H1 (cell line): ENCODE measurements at regions not wholly inside any gene's neighbourhood (a gene's known extent, or its start where the extent isn't known, plus 50 kb on each side); places are given as distances from the start of the nearest gene placed in this dataset.
"Not testable (repeated sequence)": the region's sequence is repeated elsewhere in the genome, so short reads cannot be mapped to it uniquely, and the experiment has no call there.

ENCODE experiments used
- BRCA1 ChIP-seq: IDR thresholded peaks from 2 replicates; pipeline ENCODE4 v1.6.1; 2012; ENCODE audit warnings: low read depth, low read length, improper control_type of control experiment
- CTBP2 ChIP-seq: IDR thresholded peaks from 2 replicates; pipeline ENCODE4 v1.7.0; 2011; ENCODE audit warnings: borderline replicate concordance, mild to moderate bottlenecking, moderate library complexity, mixed read lengths, low read length; ENCODE audit not compliant: insufficient read depth, insufficient read length
- EZH2 ChIP-seq: fragments of 200-600 bp; sonication (generic); IDR thresholded peaks from 2 replicates; pipeline ENCODE4 v1.7.1; 2012; ENCODE audit warnings: low read depth, mild to moderate bottlenecking, moderate library complexity, low read length, inconsistent platforms; ENCODE audit not compliant: severe bottlenecking
- POLR2A ChIP-seq, 2 experiments: IDR thresholded peaks; 1 replicate in 1 of 2; 2 replicates in 1 of 2; pipeline ENCODE4 v1.6.1; 2011; ENCODE audit warnings: low read depth in 2 of 2, low read length in 2 of 2, mild to moderate bottlenecking in 2 of 2; ENCODE audit errors: control extremely low read depth in 1 of 2
- POLR2AphosphoS5 ChIP-seq: IDR thresholded peaks from 2 replicates; pipeline ENCODE4 v1.6.1; 2011; ENCODE audit warnings: low read depth, low read length
- RXRA ChIP-seq: IDR thresholded peaks from 2 replicates; pipeline ENCODE4 v1.6.1; 2011; ENCODE audit warnings: low read depth, mild to moderate bottlenecking, low read length, moderate library complexity; ENCODE audit not compliant: insufficient read depth
- SIN3A ChIP-seq, 2 experiments: IDR thresholded peaks in 1 of 2; conservative IDR thresholded peaks in 1 of 2; 2 replicates each; pipeline ENCODE4 v1.6.1; 2011 to 2012; ENCODE audit warnings: low read length in 2 of 2, improper control_type of control experiment in 1 of 2, low read depth in 1 of 2, mild to moderate bottlenecking in 1 of 2
- SRF ChIP-seq: IDR thresholded peaks from 2 replicates; pipeline ENCODE4 v1.6.1; 2011; ENCODE audit warnings: mild to moderate bottlenecking, low read depth, low read length, moderate library complexity
- TAF1 ChIP-seq: IDR thresholded peaks from 2 replicates; pipeline ENCODE4 v1.6.1; 2011; ENCODE audit warnings: mild to moderate bottlenecking, low read depth, low read length
- TCF12 ChIP-seq: IDR thresholded peaks from 2 replicates; pipeline ENCODE4 v1.6.1; 2011; ENCODE audit warnings: low read depth, mild to moderate bottlenecking, low read length
- TF ChIP-seq, protein P1 (sequence below), 3 experiments: IDR thresholded peaks; 1 replicate in 2 of 3; 2 replicates in 1 of 3; pipeline versions ENCODE4 v1.5.1 to v1.6.1; 2011; ENCODE audit warnings: low read length in 3 of 3, mild to moderate bottlenecking in 3 of 3, inconsistent platforms in 2 of 3, low read depth in 1 of 3, moderate library complexity in 1 of 3; ENCODE audit not compliant: insufficient read depth in 1 of 3; ENCODE audit errors: control extremely low read depth in 1 of 3
- TF ChIP-seq, protein P2 (sequence below): IDR thresholded peaks from 2 replicates; pipeline ENCODE4 v1.6.1; 2011; ENCODE audit warnings: low read length, improper control_type of control experiment

DNA sequence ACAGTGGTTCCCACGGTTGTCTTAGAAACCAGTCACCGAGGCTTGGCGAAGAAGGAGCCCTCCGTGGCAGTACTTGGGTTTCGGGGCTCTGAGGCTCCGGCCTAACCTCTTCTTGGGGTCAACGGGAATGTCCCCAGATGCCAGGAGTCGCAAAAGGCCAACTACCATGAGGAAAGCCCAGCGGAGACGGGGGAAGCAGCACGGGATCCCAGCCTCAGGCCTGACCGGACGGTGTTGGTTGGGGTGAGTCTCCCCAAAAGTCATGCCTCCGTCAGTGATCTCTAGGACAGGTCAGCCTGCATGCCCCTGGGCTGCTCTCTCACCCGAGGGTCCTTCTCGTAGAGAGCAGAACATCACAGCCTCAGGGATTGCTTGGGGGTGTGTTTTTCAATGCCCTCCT, 138.2 kb upstream of the ANKRD20A1 start:
- TF ChIP-seq, protein P1, sequence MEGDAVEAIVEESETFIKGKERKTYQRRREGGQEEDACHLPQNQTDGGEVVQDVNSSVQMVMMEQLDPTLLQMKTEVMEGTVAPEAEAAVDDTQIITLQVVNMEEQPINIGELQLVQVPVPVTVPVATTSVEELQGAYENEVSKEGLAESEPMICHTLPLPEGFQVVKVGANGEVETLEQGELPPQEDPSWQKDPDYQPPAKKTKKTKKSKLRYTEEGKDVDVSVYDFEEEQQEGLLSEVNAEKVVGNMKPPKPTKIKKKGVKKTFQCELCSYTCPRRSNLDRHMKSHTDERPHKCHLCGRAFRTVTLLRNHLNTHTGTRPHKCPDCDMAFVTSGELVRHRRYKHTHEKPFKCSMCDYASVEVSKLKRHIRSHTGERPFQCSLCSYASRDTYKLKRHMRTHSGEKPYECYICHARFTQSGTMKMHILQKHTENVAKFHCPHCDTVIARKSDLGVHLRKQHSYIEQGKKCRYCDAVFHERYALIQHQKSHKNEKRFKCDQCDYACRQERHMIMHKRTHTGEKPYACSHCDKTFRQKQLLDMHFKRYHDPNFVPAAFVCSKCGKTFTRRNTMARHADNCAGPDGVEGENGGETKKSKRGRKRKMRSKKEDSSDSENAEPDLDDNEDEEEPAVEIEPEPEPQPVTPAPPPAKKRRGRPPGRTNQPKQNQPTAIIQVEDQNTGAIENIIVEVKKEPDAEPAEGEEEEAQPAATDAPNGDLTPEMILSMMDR (IDR thresholded peaks at IDR 0.05; ENCODE audit: control extremely low read depth in 1 of 3, insufficient read depth in 1 of 3, low read depth in 1 of 3, low read length in 3 of 3) = not testable (repeated sequence)
- not testable (repeated sequence) for TF ChIP-seq SRF; TCF12; TAF1; BRCA1; POLR2A (IDR thresholded peaks at IDR 0.05; ENCODE audit: control extremely low read depth in 1 of 2, low read depth in 2 of 2, low read length in 2 of 2); EZH2; CTBP2; SIN3A (conservative IDR thresholded peaks at IDR 0.05 in 1 of 2, IDR thresholded peaks at IDR 0.05 in 1 of 2; ENCODE audit: low read depth in 1 of 2, low read length in 2 of 2); POLR2AphosphoS5; RXRA
- TF ChIP-seq, protein P2, sequence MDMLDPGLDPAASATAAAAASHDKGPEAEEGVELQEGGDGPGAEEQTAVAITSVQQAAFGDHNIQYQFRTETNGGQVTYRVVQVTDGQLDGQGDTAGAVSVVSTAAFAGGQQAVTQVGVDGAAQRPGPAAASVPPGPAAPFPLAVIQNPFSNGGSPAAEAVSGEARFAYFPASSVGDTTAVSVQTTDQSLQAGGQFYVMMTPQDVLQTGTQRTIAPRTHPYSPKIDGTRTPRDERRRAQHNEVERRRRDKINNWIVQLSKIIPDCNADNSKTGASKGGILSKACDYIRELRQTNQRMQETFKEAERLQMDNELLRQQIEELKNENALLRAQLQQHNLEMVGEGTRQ = not testable (repeated sequence)
